Tibial nerve (tissue), 4 donors: ENCODE measurements at regions not wholly inside any gene's neighbourhood (a gene's known extent, or its start where the extent isn't known, plus 50 kb on each side); places are given as distances from the start of the nearest gene placed in this dataset.
"Not testable (repeated sequence)": the region's sequence is repeated elsewhere in the genome, so short reads cannot be mapped to it uniquely, and the experiment has no call there.

ENCODE experiments used
- CTCF ChIP-seq, 5 experiments: fragments of 200-600 bp in 3 of 5; fragments of 450-650 bp in 2 of 5; sonication (generic) in 3 of 5; IDR thresholded peaks; one replicate each; pipeline ENCODE4 v1.5.1; 2016 to 2019; ENCODE audit warnings: antibody characterized with exemption in 5 of 5, mild to moderate bottlenecking in 3 of 5, moderate library complexity in 2 of 5
- EP300 ChIP-seq, 2 donors: sonication (generic); formaldehyde crosslinking; IDR thresholded peaks; one replicate each; pipeline ENCODE4 v1.6.1; 2017; ENCODE audit warnings: antibody characterized with exemption in 2 of 2, mild to moderate bottlenecking in 1 of 2
- POLR2A ChIP-seq, 2 donors: fragments of 450-650 bp; IDR thresholded peaks; one replicate each; pipeline ENCODE4 v1.6.1; 2017; ENCODE audit warnings: antibody characterized with exemption in 2 of 2, mild to moderate bottlenecking in 2 of 2, moderate library complexity in 2 of 2

- not testable (repeated sequence) for TF ChIP-seq CTCF, POLR2A, EP300 (IDR thresholded peaks at IDR 0.05)
Measured at GRCh38 chr1:120567620-120568019, 152.8 kb downstream of the NBPF8 start.
